Vagina (tissue), 2 donors: ENCODE measurements at regions not wholly inside any gene's neighbourhood (a gene's known extent, or its start where the extent isn't known, plus 50 kb on each side); places are given as distances from the start of the nearest gene placed in this dataset.

Experiments used
- CTCF ChIP-seq, 3 experiments: fragments of 450-650 bp in 2 of 3; fragments of 200-600 bp in 1 of 3; sonication (generic) in 1 of 3; IDR thresholded peaks; one replicate each; pipeline ENCODE4 v1.5.1; 2017 to 2019; ENCODE audit warnings: antibody characterized with exemption in 3 of 3, mild to moderate bottlenecking in 2 of 3, moderate library complexity in 2 of 3
- POLR2A ChIP-seq, 2 donors: fragments of 450-650 bp; IDR thresholded peaks; one replicate each; pipeline ENCODE4 v1.6.1; 2017; ENCODE audit warnings: antibody characterized with exemption in 2 of 2, mild to moderate bottlenecking in 2 of 2, moderate library complexity in 2 of 2
- POLR2AphosphoS5 ChIP-seq, 2 donors: sonication (generic); formaldehyde crosslinking; IDR thresholded peaks; one replicate each; pipeline ENCODE4 v1.9.0; 2017; ENCODE audit warnings: antibody characterized with exemption in 2 of 2, mild to moderate bottlenecking in 2 of 2, low read depth in 1 of 2; ENCODE audit not compliant: insufficient read depth in 1 of 2

DNA sequence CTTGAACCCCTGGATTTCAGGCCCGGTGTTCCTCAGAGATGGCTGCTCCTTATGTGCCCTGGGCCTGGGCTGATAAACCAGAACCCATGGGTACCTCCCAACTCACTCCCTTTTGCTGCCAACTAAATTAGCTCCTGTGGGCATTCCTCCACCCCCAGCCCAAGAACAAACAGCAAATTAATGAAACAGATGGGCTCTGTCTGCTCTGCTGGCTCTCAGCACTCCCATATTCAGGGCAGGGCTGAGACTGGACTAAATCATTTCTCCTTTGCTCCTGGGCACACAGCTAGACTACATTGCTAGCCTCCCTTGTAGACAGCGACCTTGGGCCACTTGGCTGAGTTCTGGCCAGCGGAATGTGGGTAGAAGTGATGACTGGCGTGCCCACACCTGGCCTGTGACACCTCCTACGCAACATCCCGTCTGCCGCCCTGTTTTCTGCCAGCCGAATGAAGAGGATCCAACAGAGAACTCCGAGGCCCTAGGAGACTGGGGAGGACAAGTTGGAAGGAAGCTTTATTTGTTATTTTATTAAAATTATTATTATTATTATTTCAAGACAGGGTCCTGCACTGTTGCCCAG, 101.9 kb upstream of the DISP3 start:
- TF ChIP-seq CTCF (IDR thresholded peaks at IDR 0.05) (no peak), POLR2AphosphoS5 (IDR thresholded peaks at IDR 0.05; ENCODE audit: insufficient read depth in 1 of 2, low read depth in 1 of 2) (no peak), POLR2A (IDR thresholded peaks at IDR 0.05) (no peak)
